Natural killer cell (primary cell): ENCODE measurements at regions not wholly inside any gene's neighbourhood (a gene's known extent, or its start where the extent isn't known, plus 50 kb on each side); places are given as distances from the start of the nearest gene placed in this dataset.

ENCODE experiments used
- ATAC-seq, 3 donors: fragments of 150-1000 bp in 2 of 3; fragments of 200-7000 bp in 1 of 3; cut with Tn5 transposase; 1 replicate in 1 of 3; 2 replicates in 2 of 3; pipeline ENCODE4 v1.10.0; 2021; ENCODE audit warnings: mild to moderate bottlenecking in 2 of 3, moderate library complexity in 2 of 3
- DNase-seq, 2 donors: peaks; one replicate each; pipeline versions ENCODE4 v3.0.0 to v3.0.0-alpha.2; 2013 to 2021; ENCODE audit warnings: mixed read lengths in 1 of 2
- H3K27ac ChIP-seq: one replicate; pipeline ENCODE4 v1.5.1; 2013; ENCODE audit warnings: mild to moderate bottlenecking, low read length
- H3K27me3 ChIP-seq: one replicate; pipeline ENCODE4 v1.6.1; 2013; ENCODE audit warnings: low read length; ENCODE audit not compliant: control insufficient read depth, insufficient read depth
- H3K36me3 ChIP-seq: one replicate; pipeline ENCODE4 v1.6.1; 2013; ENCODE audit warnings: low read length; ENCODE audit not compliant: control insufficient read depth, insufficient read depth
- H3K4me1 ChIP-seq: one replicate; pipeline ENCODE4 v1.6.1; 2013; ENCODE audit warnings: low read length; ENCODE audit not compliant: control insufficient read depth, insufficient read depth
- H3K4me3 ChIP-seq: one replicate; pipeline ENCODE4 v1.5.1; 2013; ENCODE audit warnings: low read length
- H3K9me3 ChIP-seq: one replicate; pipeline ENCODE4 v1.6.1; 2013; ENCODE audit warnings: low read length; ENCODE audit not compliant: control insufficient read depth, insufficient read depth
- H3K27ac Mint-ChIP-seq, 2 donors: one replicate each; pipeline ENCODE4 v1.8.0; 2022; ENCODE audit warnings: mild to moderate bottlenecking in 2 of 2, mixed read lengths in 2 of 2, moderate library complexity in 1 of 2
- H3K27me3 Mint-ChIP-seq, 2 donors: one replicate each; pipeline ENCODE4 v1.8.0; 2022; ENCODE audit warnings: low read depth in 2 of 2, mixed read lengths in 2 of 2
- H3K36me3 Mint-ChIP-seq: one replicate; pipeline ENCODE4 v1.8.0; 2022; ENCODE audit warnings: mixed read lengths
- H3K4me1 Mint-ChIP-seq, 2 donors: one replicate each; pipeline ENCODE4 v1.8.0; 2022; ENCODE audit warnings: mixed read lengths in 2 of 2
- H3K4me3 Mint-ChIP-seq: one replicate; pipeline ENCODE4 v1.8.0; 2022; ENCODE audit warnings: mild to moderate bottlenecking, moderate library complexity, mixed read lengths
- H3K9me3 Mint-ChIP-seq, 2 donors: one replicate each; pipeline ENCODE4 v1.8.0; 2022; ENCODE audit warnings: mixed read lengths in 2 of 2
- CTCF ChIP-seq: fragments of 200-600 bp; IDR thresholded peaks from one replicate; pipeline ENCODE4 v1.8.0; 2022; ENCODE audit warnings: antibody characterized with exemption
- WGBS: methylation state at CpG from one replicate; pipeline ENCODE4 v1.1.7; 2013; ENCODE audit warnings: missing lambda C conversion rate; ENCODE audit not compliant: insufficient coverage; 5-methylcytosine and 5-hydroxymethylcytosine counted together
- intact Hi-C: fragments of 100-400 bp; cut with micrococcal nuclease; formaldehyde crosslinking; loops from one replicate; pipeline ENCODE4 v1.14.2; 2022

GRCh38 chr7:84249656-84250055 lies 55.1 kb upstream of the SEMA3A start:
- H3K4me1 Mint-ChIP-seq, result no peaks in the 10 kb centered on the region
- H3K27ac Mint-ChIP-seq, result no peak overlapping the region
- no CpG with 5 or more reads among the region's 1 CpG for WGBS
- H3K4me3 Mint-ChIP-seq, result no peak overlapping the region
- no peak for TF ChIP-seq CTCF
- no peak for ATAC-seq
- Histone ChIP-seq H3K4me3 (no peak overlapping the region), H3K4me1 (no peaks in the 10 kb centered on the region), H3K36me3 (no peaks in the 10 kb centered on the region), H3K9me3 (peaks cover 4% of the 10 kb centered on the region), H3K27ac (no peak overlapping the region), H3K27me3 (no peaks in the 10 kb centered on the region)
- peaks cover 4 to 12% of the 10 kb centered on the region in 2 donors for H3K9me3 Mint-ChIP-seq
- intact Hi-C loops, result no loop called here
- H3K36me3 Mint-ChIP-seq, result no peaks in the 10 kb centered on the region
- DNase-seq, result no peak
- H3K27me3 Mint-ChIP-seq, result no peaks in the 10 kb centered on the region

- H3K27me3 ChIP-seq, result no peaks in the 10 kb centered on the region
- peaks cover 4% of the 10 kb centered on the region for H3K9me3 ChIP-seq
- intact Hi-C loops, result no loop called here
- 87% methylated on average over 2 of the region's 3 CpGs for WGBS
- no peak for TF ChIP-seq CTCF
- Mint-ChIP-seq H3K4me1 (no peaks in the 10 kb centered on the region), H3K4me3 (no peak overlapping the region), H3K27me3 (no peaks in the 10 kb centered on the region), H3K9me3 (peaks cover 4 to 11% of the 10 kb centered on the region in 2 donors), H3K27ac (no peak overlapping the region), H3K36me3 (peaks cover under 1% of the 10 kb centered on the region)
- DNase-seq, result no peak
- H3K4me1 ChIP-seq, result no peaks in the 10 kb centered on the region
- H3K36me3 ChIP-seq, result no peaks in the 10 kb centered on the region
- H3K27ac ChIP-seq, result peak overlapping the region; percentile 25
- ATAC-seq, result no peak
- H3K4me3 ChIP-seq, result no peak overlapping the region
These were observed 54.3 kb upstream of the SEMA3A start for GRCh38 chr7:84248843-84249242.

GRCh38 chr7:84248267-84248666 lies 53.7 kb upstream of the SEMA3A start:
- ATAC-seq (no peak), DNase-seq (no peak)
- 74% methylated on average over 1 of the region's 3 CpGs for whole genome bisulfite sequencing
- peaks cover 7 to 11% of the 10 kb centered on the region in 2 donors for H3K9me3 Mint-ChIP-seq
- no peak overlapping the region for H3K27ac Mint-ChIP-seq
- H3K9me3 ChIP-seq, result peaks cover 4% of the 10 kb centered on the region
- H3K4me3 ChIP-seq, result no peak overlapping the region
- no peak overlapping the region for H3K4me3 Mint-ChIP-seq
- intact Hi-C loops, result no loop called here
- no peak overlapping the region for H3K27ac ChIP-seq
- H3K36me3 ChIP-seq, result no peaks in the 10 kb centered on the region
- no peaks in the 10 kb centered on the region for H3K4me1 Mint-ChIP-seq
- H3K36me3 Mint-ChIP-seq, result peaks cover 6% of the 10 kb centered on the region
- no peak for TF ChIP-seq CTCF
- H3K4me1 ChIP-seq, result no peaks in the 10 kb centered on the region
- H3K27me3 ChIP-seq, result no peaks in the 10 kb centered on the region
- H3K27me3 Mint-ChIP-seq, result no peaks in the 10 kb centered on the region

GRCh38 chr7:84247591-84247990 lies 53.0 kb upstream of the SEMA3A start:
- intact Hi-C loops, result no loop called here
- ATAC-seq (no peak), DNase-seq (no peak)
- H3K9me3 Mint-ChIP-seq, result peaks cover 10 to 11% of the 10 kb centered on the region in 2 donors
- H3K27ac ChIP-seq, result no peak overlapping the region
- no peak for TF ChIP-seq CTCF
- peaks cover 4% of the 10 kb centered on the region for H3K9me3 ChIP-seq
- no peak overlapping the region for H3K4me3 Mint-ChIP-seq
- H3K27me3 ChIP-seq, result no peaks in the 10 kb centered on the region
- H3K4me3 ChIP-seq, result no peak overlapping the region
- no peaks in the 10 kb centered on the region for H3K4me1 ChIP-seq
- no peaks in the 10 kb centered on the region for H3K4me1 Mint-ChIP-seq
- no CpG with 5 or more reads among the region's 1 CpG for WGBS
- H3K36me3 Mint-ChIP-seq, result peaks cover 10% of the 10 kb centered on the region
- H3K36me3 ChIP-seq, result no peaks in the 10 kb centered on the region
- H3K27me3 Mint-ChIP-seq, result no peaks in the 10 kb centered on the region
- no peak overlapping the region for H3K27ac Mint-ChIP-seq
